Mesothelial cell of epicardium (in vitro differentiated cells): ENCODE measurements at regions not wholly inside any gene's neighbourhood (a gene's known extent, or its start where the extent isn't known, plus 50 kb on each side); places are given as distances from the start of the nearest gene placed in this dataset.

Source experiments
- DNase-seq, 2 experiments: peaks; one replicate each; pipeline ENCODE4 v3.0.0; 2021; ENCODE audit warnings: low spot score in 2 of 2; ENCODE audit not compliant: unreplicated experiment in 2 of 2
- H3K27ac Mint-ChIP-seq: 2 replicates; pipeline ENCODE4 v1.8.0; 2021; ENCODE audit warnings: mixed read lengths
- H3K27me3 Mint-ChIP-seq: 2 replicates; pipeline ENCODE4 v1.8.0; 2021; ENCODE audit warnings: low read depth, mixed read lengths
- H3K36me3 Mint-ChIP-seq: 2 replicates; pipeline ENCODE4 v1.8.0; 2021; ENCODE audit warnings: mixed read lengths
- H3K4me1 Mint-ChIP-seq: 2 replicates; pipeline ENCODE4 v1.8.0; 2021; ENCODE audit warnings: mixed read lengths
- H3K4me3 Mint-ChIP-seq: 2 replicates; pipeline ENCODE4 v1.8.0; 2021; ENCODE audit warnings: mild to moderate bottlenecking, moderate library complexity, mixed read lengths
- H3K9me3 Mint-ChIP-seq: 2 replicates; pipeline ENCODE4 v1.8.0; 2021; ENCODE audit warnings: mixed read lengths
- CTCF ChIP-seq: fragments of 200-600 bp; sonication (generic); IDR thresholded peaks from one replicate; pipeline ENCODE4 v1.5.0; 2021; ENCODE audit warnings: antibody characterized with exemption; ENCODE audit not compliant: unreplicated experiment

- Mint-ChIP-seq H3K4me1 (peaks cover 8% of the 10 kb centered on the region), H3K36me3 (no peaks in the 10 kb centered on the region), H3K9me3 (peaks cover 4% of the 10 kb centered on the region), H3K27ac (no peak overlapping the region), H3K27me3 (peaks cover 3% of the 10 kb centered on the region), H3K4me3 (no peak overlapping the region)
- no peak for DNase-seq
- TF ChIP-seq CTCF, result no peak
Measured at GRCh38 chr3:98968824-98969223, 67.3 kb upstream of the DCBLD2 start.

- no peak overlapping the region for H3K27ac Mint-ChIP-seq
- H3K9me3 Mint-ChIP-seq, result peaks cover 4% of the 10 kb centered on the region
- peaks cover 8% of the 10 kb centered on the region for H3K4me1 Mint-ChIP-seq
- no peaks in the 10 kb centered on the region for H3K36me3 Mint-ChIP-seq
- TF ChIP-seq CTCF, result no peak
- H3K4me3 Mint-ChIP-seq, result no peak overlapping the region
- DNase-seq, result no peak
- H3K27me3 Mint-ChIP-seq, result peaks cover 5% of the 10 kb centered on the region
Measured at GRCh38 chr3:98968347-98968746, 66.9 kb upstream of the DCBLD2 start.

GRCh38 chr3:98967758-98968157, 66.3 kb upstream of the DCBLD2 start:
- H3K27ac Mint-ChIP-seq, result no peak overlapping the region
- H3K9me3 Mint-ChIP-seq, result peaks cover 1% of the 10 kb centered on the region
- TF ChIP-seq CTCF, result no peak
- no peaks in the 10 kb centered on the region for H3K36me3 Mint-ChIP-seq
- H3K4me1 Mint-ChIP-seq, result peaks cover 8% of the 10 kb centered on the region
- no peak overlapping the region for H3K4me3 Mint-ChIP-seq
- no peak for DNase-seq
- H3K27me3 Mint-ChIP-seq, result peaks cover 6% of the 10 kb centered on the region

GRCh38 chr3:98966862-98967546, 65.5 kb upstream of the DCBLD2 start:
- no peak for DNase-seq
- Mint-ChIP-seq H3K4me3 (no peak overlapping the region), H3K27me3 (peaks cover 6% of the 10 kb centered on the region), H3K27ac (no peak overlapping the region), H3K36me3 (no peaks in the 10 kb centered on the region), H3K4me1 (peaks cover 5% of the 10 kb centered on the region), H3K9me3 (no peaks in the 10 kb centered on the region)
- TF ChIP-seq CTCF, result no peak

GRCh38 chr3:98966434-98966833, 64.9 kb upstream of the DCBLD2 start:
- no peaks in the 10 kb centered on the region for H3K9me3 Mint-ChIP-seq
- H3K27me3 Mint-ChIP-seq, result peaks cover 6% of the 10 kb centered on the region
- H3K27ac Mint-ChIP-seq, result no peak overlapping the region
- DNase-seq, result no peak
- TF ChIP-seq CTCF, result no peak
- no peaks in the 10 kb centered on the region for H3K36me3 Mint-ChIP-seq
- no peak overlapping the region for H3K4me3 Mint-ChIP-seq
- H3K4me1 Mint-ChIP-seq, result peaks cover 4% of the 10 kb centered on the region

- H3K36me3 Mint-ChIP-seq, result no peaks in the 10 kb centered on the region
- no peak overlapping the region for H3K27ac Mint-ChIP-seq
- no peak for TF ChIP-seq CTCF
- peaks cover 4% of the 10 kb centered on the region for H3K4me1 Mint-ChIP-seq
- H3K9me3 Mint-ChIP-seq, result no peaks in the 10 kb centered on the region
- no peak overlapping the region for H3K4me3 Mint-ChIP-seq
- no peak for DNase-seq
- H3K27me3 Mint-ChIP-seq, result peaks cover 6% of the 10 kb centered on the region
Measured at GRCh38 chr3:98964784-98965183, 63.3 kb upstream of the DCBLD2 start.
